OCI-LY7 (cell line): ENCODE measurements at regions not wholly inside any gene's neighbourhood (a gene's known extent, or its start where the extent isn't known, plus 50 kb on each side); places are given as distances from the start of the nearest gene placed in this dataset.

ENCODE experiments used
- BruUV-seq: library from RNA; stranded (reverse); fragments of 400-500 nt; replicated peaks from 2 replicates; lab custom pipeline; 2021; lab: Mats Ljungman, UMichigan
- CTCF ChIA-PET: fragments of 300-600 bp; sonication (Branson Sonifier 250); formaldehyde crosslinking; loops from one replicate; lab custom pipeline; 2022; ENCODE audit warnings: antibody characterized with exemption; ENCODE audit not compliant: unreplicated experiment; lab: Charles Lee
- POLR2A ChIA-PET: fragments of 300-600 bp; sonication (Branson Sonifier 250); formaldehyde crosslinking; loops from one replicate; lab custom pipeline; 2022; ENCODE audit warnings: antibody characterized with exemption; lab: Charles Lee
- DNase-seq: peaks from one replicate; pipeline ENCODE4 v3.0.0-alpha.2; 2015; ENCODE audit warnings: low spot score
- H2AFZ ChIP-seq: fragments of 200-600 bp; sonication (generic), shearing (Covaris generic); 2 replicates; pipeline ENCODE4 v1.6.1; 2014; ENCODE audit warnings: mild to moderate bottlenecking, antibody characterized with exemption, low read length, moderate library complexity
- H3K27ac ChIP-seq: fragments of 200-600 bp; sonication (generic); 2 replicates; pipeline ENCODE4 v1.5.1; 2014; ENCODE audit warnings: mixed run types, low read depth, mild to moderate bottlenecking, moderate library complexity, low read length, inconsistent platforms; ENCODE audit not compliant: poor library complexity, severe bottlenecking
- H3K36me3 ChIP-seq: fragments of 200-600 bp; sonication (generic); 2 replicates; pipeline ENCODE4 v1.6.1; 2014; ENCODE audit warnings: mild to moderate bottlenecking, antibody characterized with exemption, low read length, moderate library complexity, mixed read lengths; ENCODE audit not compliant: insufficient read depth
- H3K4me1 ChIP-seq: fragments of 200-600 bp; sonication (generic); 2 replicates; pipeline ENCODE4 v1.5.1; 2014; ENCODE audit warnings: mild to moderate bottlenecking, low read length; ENCODE audit not compliant: insufficient read depth, poor library complexity, severe bottlenecking
- H3K4me2 ChIP-seq: fragments of 200-600 bp; sonication (generic); 2 replicates; pipeline ENCODE4 v1.6.1; 2014; ENCODE audit warnings: mild to moderate bottlenecking, low read length
- H3K4me3 ChIP-seq: fragments of 200-600 bp; sonication (generic); 2 replicates; pipeline ENCODE4 v1.5.1; 2014; ENCODE audit warnings: mild to moderate bottlenecking, low read depth, low read length; ENCODE audit not compliant: poor library complexity, severe bottlenecking
- H3K79me2 ChIP-seq: fragments of 200-600 bp; sonication (generic); 2 replicates; pipeline ENCODE4 v1.6.1; 2016; ENCODE audit warnings: low read depth, mild to moderate bottlenecking, low read length, moderate library complexity, mixed read lengths; ENCODE audit not compliant: insufficient read depth
- H3K9me2 ChIP-seq: fragments of 200-600 bp; sonication (generic); 2 replicates; pipeline ENCODE4 v1.6.1; 2016; ENCODE audit warnings: mild to moderate bottlenecking, low read length, mixed read lengths; ENCODE audit not compliant: insufficient read depth
- H3K9me3 ChIP-seq: fragments of 200-600 bp; sonication (generic); 2 replicates; pipeline ENCODE4 v1.6.1; 2014; ENCODE audit warnings: mild to moderate bottlenecking, mixed run types, low read length, mixed read lengths
- H4K20me1 ChIP-seq: fragments of 200-600 bp; sonication (generic); 2 replicates; pipeline ENCODE4 v1.6.1; 2014; ENCODE audit warnings: mild to moderate bottlenecking, antibody characterized with exemption, low read length, moderate library complexity, mixed read lengths; ENCODE audit not compliant: insufficient read depth
- CTCF ChIP-seq: fragments of 200-600 bp; sonication (generic); conservative IDR thresholded peaks from 2 replicates; pipeline ENCODE4 v1.5.1; 2014; ENCODE audit warnings: mild to moderate bottlenecking, antibody characterized with exemption, low read length, moderate library complexity, mixed read lengths
- EZH2phosphoT487 ChIP-seq: fragments of 200-600 bp; sonication (generic); IDR thresholded peaks from 2 replicates; pipeline ENCODE4 v1.6.1; 2018; ENCODE audit warnings: low read depth, borderline replicate concordance, mild to moderate bottlenecking, mixed run types, antibody characterized with exemption, low read length, moderate library complexity, mixed read lengths
- intact Hi-C: fragments of 100-400 bp; cut with micrococcal nuclease; formaldehyde crosslinking; loops from one replicate; pipeline ENCODE4 v1.10.0; 2022; ENCODE audit not compliant: unreplicated experiment

GRCh38 chr2:113838744-113839444, 51.0 kb upstream of the ACTR3 start:
- Histone ChIP-seq H3K36me3 (no peaks in the 10 kb centered on the region), H4K20me1 (no peaks in the 10 kb centered on the region), H3K79me2 (no peaks in the 10 kb centered on the region), H3K4me2 (no peak overlapping the region), H3K4me3 (no peak overlapping the region), H3K9me2 (no peaks in the 10 kb centered on the region), H3K4me1 (peaks cover 5% of the 10 kb centered on the region), H3K27ac (no peak overlapping the region), H2AFZ (no peak overlapping the region), H3K9me3 (no peaks in the 10 kb centered on the region)
- TF ChIP-seq CTCF (no peak), EZH2phosphoT487 (no peak)
- intact Hi-C loops, result no loop called here
- no peak for DNase-seq
- ChIA-PET CTCF (no interaction called here), POLR2A (interaction anchor here (1.4 kb wide), 1 partner anchor 7 kb away, joined by 6 read pairs; no protein-coding TSS in a partner anchor)
- no TSS peak for BruUV-seq

GRCh38 chr2:113838277-113838676, 51.6 kb upstream of the ACTR3 start:
- no peak overlapping the region for H3K4me2 ChIP-seq
- no peaks in the 10 kb centered on the region for H3K79me2 ChIP-seq
- no peaks in the 10 kb centered on the region for H3K36me3 ChIP-seq
- CTCF ChIA-PET, result no interaction called here
- no peaks in the 10 kb centered on the region for H3K9me3 ChIP-seq
- H3K4me3 ChIP-seq, result no peak overlapping the region
- no peak for TF ChIP-seq CTCF
- DNase-seq, result no peak
- POLR2A ChIA-PET, result interaction anchor here (1.4 to 1.5 kb wide), 2 partner anchors 8 to 29 kb away, joined by 6 to 8 read pairs; no protein-coding TSS in a partner anchor
- BruUV-seq, result no TSS peak
- intact Hi-C loops, result no loop called here
- H4K20me1 ChIP-seq, result no peaks in the 10 kb centered on the region
- H2AFZ ChIP-seq, result no peak overlapping the region
- no peak overlapping the region for H3K27ac ChIP-seq
- no peaks in the 10 kb centered on the region for H3K9me2 ChIP-seq
- H3K4me1 ChIP-seq, result peaks cover 5% of the 10 kb centered on the region

GRCh38 chr2:113834051-113834730, 55.7 kb upstream of the ACTR3 start:
- no peak overlapping the region for H2AFZ ChIP-seq
- H4K20me1 ChIP-seq, result no peaks in the 10 kb centered on the region
- ChIA-PET POLR2A (interaction anchor here (0.6 to 0.7 kb wide), 2 partner anchors 17 to 46 kb away, joined by 4 to 5 read pairs; no protein-coding TSS in a partner anchor), CTCF (no interaction called here)
- intact Hi-C loops, result no loop called here
- no peak overlapping the region for H3K4me2 ChIP-seq
- no peaks in the 10 kb centered on the region for H3K9me2 ChIP-seq
- H3K27ac ChIP-seq, result no peak overlapping the region
- no peaks in the 10 kb centered on the region for H3K79me2 ChIP-seq
- H3K9me3 ChIP-seq, result no peaks in the 10 kb centered on the region
- no peaks in the 10 kb centered on the region for H3K4me1 ChIP-seq
- TF ChIP-seq CTCF, result no peak
- no peak for TF ChIP-seq EZH2phosphoT487
- H3K36me3 ChIP-seq, result no peaks in the 10 kb centered on the region
- no peak for DNase-seq
- H3K4me3 ChIP-seq, result no peak overlapping the region
- BruUV-seq, result no TSS peak
